ENCODE measurements at regions not wholly inside any gene's neighbourhood (a gene's known extent, or its start where the extent isn't known, plus 50 kb on each side); places are given as distances from the start of the nearest gene placed in this dataset.
"Not testable (repeated sequence)": the region's sequence is repeated elsewhere in the genome, so short reads cannot be mapped to it uniquely, and the experiment has no call there.

DNA sequence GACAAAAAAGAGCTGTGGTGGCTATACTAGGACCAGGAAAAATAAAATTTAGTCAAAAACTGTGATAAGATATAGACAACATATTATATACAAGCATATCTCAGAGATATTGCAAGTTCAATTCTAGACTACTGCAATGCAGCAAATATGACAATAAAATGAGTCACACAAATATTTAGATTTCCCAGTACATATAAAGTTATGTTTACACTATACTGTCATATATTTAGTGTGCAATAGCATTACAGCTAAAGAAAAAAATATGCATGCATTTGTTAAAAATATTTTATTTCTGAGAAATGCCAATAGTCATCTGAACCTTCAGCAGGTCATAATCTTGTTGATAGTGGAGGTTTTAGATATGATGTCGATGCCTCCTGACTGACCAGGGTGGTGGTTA lies 72.1 kb downstream of the AKR1C4 start:
- no peak for DNase-seq

DNA sequence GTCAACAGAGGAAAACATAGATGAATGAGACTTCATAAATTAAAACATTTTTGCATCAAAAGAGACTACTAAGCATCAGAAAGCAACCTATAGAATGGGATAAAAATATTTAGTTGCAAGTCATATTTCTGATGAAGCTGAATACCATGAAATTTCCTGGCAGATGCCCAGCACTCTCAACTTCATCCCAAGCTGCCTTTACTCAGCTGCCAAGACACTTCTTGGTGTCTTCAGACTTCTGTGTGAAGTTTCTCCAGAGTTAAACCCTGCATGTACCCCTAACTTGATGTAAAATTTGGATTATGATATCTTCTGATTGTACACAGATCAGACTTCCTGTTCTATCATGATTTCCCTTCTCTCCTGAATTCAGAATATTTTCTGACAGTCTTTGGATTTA lies 73.2 kb downstream of the AKR1C4 start:
- DNase-seq = no peak

DNA sequence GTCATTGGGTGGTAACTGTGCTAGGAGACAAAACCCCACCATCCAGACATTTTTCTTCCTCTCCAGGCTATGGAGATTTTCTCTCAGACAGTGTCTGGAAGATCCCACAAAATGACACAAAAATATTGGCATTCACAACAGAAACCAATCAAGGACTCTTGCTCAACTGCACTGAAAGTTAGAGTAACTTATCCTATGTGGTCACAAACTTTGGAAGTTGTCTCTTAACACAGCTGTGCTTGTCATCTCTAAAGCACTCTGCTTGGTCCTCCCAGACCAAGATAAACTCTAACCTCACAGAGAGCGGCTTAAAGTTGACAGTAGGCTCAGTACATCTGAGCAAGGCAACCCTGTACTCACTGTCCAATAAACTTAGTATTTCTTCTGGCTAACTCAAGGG lies 74.9 kb downstream of the AKR1C4 start:
- DNase-seq = no peak

DNA sequence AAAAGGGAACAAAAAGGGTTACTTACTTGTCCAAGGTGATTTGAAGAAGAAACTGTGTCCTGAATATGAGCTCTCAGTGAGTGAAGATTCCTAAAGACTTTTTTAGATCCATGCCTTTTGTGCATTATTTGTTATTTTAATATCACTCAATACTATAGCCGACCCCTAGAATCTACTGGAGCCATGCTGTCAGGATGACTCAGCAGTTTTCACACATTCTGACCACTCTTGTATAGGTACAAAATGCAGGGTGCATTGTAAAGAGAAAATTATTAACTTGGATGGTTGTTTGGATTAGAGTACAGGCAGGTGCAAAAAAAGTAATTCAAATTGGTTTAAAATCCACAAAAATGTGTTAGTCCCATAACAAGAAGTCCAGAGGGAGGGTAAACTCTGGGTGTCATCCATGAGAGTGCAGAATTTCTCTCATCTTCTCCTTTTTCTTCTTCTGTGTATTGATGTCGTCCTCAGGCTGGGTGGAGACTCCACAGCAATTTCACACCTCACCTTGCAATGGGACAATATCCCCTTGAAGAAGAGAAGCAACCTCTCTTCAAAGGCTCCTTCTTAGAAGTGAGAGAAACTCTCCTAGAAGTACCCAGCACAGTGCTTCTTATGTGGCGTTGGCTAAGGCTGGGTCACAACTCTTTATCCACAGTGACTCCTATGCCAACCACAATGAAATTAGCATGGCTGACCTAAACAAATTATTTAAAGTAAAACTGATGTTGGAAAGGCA lies 75.6 kb downstream of the AKR1C4 start:
- no peak for DNase-seq

DNA sequence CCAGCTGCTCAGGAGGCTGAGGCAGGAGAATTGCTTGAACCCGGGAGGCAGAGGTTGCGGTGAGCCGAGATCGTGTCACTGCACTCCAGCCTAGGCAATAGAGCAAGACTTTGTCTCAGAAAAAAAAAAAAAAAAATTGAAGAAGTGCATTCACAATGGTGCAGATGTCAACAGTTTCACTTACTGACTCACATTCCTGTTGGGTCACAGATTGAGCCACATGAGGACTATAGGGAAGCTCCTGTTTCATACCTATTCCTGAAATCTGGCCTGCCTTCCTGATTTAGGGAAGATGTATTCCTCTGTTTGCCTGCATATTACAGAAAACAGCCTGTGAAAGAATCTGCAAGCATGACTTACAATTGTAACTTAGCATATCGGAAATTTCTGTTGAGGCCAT lies 78.2 kb downstream of the AKR1C4 start:
- no peak for DNase-seq

DNA sequence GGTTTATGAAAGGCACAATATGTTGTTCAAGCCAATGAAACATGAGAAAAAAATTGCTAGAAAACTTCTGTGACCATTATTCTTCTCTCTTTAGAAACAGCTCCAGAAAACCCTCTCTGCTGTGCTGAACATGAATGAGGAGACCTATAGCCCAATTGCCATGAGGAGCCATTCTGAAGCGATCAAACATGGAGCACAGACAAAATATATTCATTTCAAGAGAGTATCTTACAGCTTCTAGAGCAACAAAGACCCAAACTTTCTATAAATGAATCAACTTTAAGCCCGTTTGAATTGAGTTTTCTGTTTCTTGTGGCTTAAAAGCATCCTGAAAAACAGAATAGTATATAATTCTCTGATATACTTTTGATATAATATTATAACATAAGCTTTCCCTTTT lies 83.4 kb upstream of the UCN3 start:
- DNase-seq = no peak

DNA sequence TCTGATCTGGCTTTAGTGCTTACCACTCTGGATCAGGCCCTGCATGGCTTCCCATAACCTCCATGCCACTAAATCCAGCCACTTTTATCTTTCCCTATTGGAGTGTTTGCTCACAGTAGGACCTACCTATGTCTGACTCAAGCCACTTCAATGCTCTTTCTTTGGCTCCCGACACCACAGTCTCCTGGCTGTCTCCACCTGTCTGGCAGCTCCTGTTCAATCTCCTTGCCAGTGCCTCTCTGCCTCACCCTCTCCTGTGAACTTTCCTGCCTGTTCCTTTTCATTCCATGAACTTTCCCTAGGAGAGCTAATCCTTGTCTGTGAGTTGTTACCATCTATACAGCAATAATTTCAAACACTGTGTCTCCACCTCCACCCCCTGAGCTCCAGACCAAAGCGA lies 82.6 kb upstream of the UCN3 start:
- DNase-seq = no peak

DNA sequence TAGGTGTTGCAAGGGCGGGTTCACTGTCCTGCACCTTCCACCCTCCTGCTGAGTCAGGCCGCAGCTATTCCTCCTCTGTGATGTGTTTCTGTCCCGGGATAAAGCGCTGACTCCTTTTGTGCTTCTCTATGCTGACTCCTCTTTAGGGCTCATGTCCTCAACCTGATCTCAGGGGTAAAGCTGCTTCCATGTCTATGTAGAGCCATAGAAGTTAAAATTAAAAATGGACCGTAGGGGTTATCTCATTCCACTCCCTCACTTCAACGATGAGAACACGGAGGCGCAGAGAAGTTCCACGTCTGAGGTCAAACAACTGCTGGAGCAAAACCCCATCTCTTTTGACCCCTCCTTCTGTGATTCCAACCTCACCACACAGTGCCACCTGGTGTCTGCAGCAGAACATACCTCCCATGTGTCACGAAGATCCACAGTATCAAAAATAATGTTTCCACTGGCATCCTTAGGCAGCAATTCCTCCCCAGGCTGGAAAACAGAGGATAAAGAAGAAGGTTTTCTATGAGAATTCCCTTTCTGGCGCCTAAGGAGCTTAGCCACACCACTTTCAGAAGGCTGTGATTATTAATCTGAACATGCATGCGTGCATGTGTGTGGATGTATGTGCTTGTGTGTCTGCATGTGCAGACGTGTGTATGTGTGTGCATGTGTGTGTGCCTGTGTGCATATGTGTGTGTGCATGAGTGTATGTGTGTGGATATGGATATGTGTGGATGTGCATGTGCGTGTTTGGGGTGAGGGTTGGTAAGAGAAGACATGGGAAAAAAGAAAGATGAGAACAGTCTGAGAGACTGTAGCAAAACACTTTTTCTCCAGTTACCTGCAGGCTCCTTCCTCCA lies 81.2 kb upstream of the UCN3 start:
- peak; percentile 18 for DNase-seq

DNA sequence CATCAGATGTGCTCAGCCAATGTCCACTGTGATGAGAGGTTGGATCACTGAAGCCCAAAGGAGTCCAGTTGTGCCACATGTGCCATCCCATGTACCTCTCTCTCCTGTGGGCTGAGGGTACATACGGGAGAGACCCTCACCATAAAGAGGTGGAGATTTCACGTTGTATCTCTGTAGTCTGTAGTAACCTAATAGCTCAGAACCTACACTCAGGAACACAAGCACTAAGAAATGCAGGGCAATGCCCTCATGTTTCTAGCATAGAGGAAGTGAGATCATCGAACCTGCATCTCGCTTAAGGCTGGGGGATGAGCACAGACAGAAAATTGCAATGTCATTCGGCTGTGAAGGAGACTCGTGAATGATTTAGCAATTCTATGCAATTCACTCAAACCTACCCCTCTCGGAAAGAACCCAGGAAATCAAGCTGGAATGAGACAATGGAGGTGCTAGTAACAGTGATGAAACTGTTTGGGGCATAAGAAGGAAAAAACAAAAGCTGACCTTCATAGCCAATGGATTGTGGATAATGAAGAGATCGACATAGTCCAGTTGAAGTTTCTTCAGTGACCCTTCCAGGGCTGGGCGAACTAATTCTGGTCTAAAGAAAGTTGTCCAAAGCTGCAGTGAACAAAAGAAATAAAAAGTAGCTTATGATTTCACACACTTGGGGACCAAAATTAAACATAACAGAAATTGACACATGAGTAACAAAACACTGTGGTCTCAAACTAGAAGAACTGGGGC lies 80.3 kb upstream of the UCN3 start:
- DNase-seq = no peak

DNA sequence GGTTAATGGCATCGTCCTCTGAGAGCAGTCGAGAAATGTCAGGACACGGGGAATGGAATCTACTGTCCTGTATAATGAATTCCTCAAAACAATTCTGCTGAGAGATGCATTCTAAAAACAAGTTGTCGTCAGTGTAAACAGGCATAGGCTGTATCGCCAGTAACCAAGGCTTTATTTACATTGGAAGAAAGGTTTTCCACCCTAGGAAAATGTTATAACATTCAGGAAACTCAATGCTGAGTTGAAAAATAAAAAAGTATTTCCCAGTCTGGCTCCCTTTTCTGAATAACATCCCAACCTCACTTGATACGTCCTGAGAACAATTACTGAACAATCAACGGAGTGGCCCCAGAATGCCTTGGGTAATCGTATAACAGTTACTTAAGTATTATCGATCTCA lies 79.6 kb upstream of the UCN3 start:
- no peak for DNase-seq

DNA sequence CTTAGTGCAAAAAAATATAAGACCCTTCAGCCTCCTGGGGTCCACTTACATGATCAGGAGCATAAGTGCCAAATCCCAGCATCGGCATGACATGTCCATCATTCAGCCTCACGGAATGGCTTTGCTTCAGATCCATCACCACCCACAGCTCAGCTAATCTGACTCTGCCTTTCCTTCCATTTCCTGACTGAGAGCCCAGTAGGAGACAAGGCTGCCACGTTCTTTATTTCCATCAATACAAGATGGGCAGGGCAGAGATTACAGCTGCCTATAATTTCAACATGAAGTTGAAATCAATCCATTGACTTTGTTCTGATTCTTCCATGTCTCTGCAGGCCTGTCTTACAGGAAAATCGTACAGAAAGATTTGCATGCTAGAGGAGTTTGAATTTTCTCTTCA lies 76.4 kb upstream of the UCN3 start:
- no peak for DNase-seq

DNA sequence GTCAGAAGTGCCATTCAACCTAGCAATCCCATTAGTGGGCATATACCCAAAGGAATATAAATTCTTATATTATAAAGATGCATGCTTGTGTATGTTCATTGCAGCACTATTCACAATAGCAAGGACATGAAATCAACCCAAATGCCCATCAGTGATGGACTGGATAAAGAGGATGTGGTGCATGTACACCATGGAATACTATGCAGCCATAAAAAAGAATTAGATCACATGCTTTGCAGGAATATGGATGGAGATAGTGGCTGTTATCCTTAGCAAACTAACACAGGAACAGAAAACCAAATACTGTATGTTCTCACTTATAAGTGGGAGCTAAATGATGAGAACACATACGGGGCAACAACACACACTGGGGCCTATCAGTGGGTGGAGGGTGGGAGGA lies 75.5 kb upstream of the UCN3 start:
- DNase-seq = not testable (repeated sequence)

DNA sequence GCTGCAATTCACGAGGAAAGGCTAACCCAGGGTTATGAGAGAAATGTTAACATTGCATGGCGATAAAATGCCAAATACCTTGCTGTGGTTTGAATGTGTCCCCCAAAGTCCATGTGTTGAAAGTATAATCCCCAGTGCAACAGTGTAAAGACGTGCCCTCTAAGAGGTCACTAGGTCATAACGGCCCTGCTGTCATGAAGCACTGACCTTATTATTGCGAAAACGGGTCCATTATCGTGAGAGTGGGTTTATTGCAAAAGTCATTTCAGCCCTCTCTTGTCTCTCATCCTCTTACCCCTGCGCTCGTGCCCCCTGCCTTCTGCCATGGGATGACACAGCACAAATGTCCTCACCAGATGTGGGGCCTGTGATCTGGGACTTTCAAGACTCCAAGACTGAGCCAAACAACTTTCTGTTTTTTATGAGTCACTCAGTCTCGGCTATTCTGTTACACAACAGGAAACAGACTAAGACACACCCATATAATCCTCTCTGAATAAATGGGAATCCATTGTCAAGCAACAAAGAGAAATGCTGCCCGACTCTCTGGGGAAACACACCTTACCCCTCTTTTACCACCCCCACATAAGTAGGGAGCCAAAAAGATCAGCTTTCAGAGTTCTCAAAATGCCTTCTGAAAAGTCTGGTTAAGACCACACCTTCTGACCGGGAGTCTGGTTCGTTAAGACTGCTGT lies 73.1 kb upstream of the UCN3 start:
- DNase-seq = peak; percentile 42

DNA sequence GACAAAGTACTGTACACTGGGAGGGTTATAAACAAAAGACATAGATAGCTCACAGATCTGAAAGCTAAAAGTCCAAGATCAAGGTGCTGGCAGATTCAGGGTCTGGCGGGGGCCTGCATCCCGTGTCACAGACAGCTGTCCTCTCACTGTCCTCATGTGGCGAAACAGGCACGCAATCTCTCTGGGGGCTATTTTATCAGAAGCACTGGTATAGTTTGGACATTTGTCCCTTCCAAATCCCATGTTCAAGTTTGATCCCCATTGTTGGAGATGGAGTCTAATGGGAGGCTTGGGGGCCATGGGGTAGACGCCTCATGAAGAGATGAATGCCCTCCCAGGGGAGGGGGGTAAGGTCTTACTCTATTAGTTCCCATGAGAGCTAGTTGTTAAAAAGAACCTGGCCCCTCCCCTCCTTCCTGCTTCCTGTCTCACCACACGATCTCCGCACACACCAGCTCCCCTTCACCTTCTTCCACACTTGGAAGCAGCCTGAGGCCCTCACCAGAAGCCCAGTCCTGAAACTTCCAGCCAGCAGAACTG lies 72.5 kb upstream of the UCN3 start:
- DNase-seq = no peak

DNA sequence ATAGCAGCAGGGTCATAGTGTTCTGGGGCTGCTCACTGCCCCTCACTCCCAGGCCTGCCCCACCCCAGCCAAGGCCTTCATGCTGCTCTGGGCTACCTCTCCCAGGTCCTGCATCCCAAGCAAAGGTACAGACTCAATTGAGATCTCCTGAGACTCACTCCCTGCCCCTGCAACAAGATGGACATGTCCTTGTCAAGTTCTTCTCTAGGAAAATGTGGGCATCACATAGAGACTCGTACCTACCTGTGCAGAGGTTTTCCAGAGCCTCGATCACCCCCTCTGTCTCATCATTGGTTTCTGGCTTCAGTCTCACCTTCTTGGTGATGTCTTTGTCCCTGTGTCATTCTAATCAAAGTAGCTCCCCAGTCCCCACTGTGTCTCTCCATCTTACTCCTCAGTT lies 71.8 kb upstream of the UCN3 start:
- not testable (repeated sequence) for DNase-seq

DNA sequence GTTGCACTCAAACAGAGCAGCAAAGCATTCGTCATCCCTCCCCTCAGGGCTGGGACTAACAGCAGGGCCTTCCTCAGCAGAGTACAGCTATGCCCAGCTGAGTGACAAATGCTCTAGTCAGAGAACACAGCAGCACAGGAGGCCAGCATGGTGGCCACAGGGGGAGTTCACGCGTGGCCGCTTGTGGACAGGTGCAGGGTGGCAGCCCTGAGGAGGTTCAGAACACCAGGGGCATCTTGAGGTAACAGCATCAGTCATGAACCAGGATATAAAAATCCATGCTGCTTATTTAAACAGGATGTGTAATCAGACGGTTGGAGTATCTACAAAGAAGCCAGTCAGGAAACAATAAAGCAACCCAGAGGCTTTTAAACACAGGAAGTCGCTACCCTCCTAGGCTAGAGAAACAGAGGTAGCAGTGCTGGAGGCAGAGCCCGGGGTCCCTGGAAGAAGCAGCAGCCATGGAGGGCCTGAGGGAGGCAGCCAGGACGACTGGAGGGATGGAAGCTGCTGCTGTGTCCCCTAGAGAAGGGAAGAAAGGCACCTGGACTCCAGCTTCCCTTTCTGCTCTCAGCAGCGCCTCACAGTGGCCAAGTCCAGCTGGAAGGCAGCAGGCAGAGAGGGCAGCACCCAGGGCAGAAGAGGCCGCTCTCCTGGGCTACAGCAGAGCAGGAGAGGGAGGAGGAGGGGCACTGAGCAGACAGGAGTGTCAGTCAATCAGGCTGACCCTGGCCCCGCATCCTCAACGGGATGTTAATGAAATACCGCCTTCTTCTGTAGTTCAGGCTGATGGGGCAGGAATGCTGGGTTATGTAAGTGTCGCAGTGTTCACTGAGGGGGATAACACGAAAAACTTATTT lies 70.8 kb upstream of the UCN3 start:
- DNase-seq = no peak

DNA sequence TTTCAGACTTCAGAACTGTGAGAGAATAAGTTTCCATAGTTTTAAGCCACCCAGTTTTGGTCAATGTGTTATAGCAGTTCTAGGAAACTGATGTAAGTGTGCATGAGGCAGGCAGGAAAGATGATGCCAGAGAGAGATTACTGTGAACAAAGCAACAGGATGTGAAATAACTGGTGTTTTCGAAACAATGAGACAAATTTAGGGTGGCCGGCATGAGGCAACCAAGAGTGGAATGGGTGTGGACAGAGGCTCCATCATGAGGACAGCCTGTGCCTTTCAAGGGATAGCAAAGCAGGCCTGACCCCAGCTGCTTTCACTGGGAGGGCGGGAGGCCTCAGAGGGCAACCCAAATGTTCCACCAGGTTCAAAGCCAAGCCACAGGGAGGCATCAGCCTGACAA lies 67.3 kb upstream of the UCN3 start:
- no peak for DNase-seq

DNA sequence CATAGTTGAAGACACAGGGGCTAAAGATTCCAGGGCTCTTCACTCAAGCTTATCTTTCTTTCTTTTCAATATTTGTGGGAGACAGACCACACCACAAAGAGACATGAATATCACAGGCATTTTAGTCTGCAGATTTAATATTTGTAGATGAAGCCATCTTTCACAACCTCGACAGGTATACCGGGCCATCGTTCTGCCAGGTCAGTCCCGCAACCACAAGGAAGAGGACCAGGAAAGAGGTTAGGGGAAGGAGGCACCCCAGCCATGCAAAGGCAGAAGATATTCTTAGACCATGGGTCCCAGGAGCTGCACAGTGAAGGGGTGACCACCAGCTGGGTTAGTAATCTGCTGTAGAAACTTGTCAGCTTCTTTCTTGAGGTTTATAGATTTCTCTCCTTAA lies 66.8 kb upstream of the UCN3 start:
- DNase-seq = no peak

DNA sequence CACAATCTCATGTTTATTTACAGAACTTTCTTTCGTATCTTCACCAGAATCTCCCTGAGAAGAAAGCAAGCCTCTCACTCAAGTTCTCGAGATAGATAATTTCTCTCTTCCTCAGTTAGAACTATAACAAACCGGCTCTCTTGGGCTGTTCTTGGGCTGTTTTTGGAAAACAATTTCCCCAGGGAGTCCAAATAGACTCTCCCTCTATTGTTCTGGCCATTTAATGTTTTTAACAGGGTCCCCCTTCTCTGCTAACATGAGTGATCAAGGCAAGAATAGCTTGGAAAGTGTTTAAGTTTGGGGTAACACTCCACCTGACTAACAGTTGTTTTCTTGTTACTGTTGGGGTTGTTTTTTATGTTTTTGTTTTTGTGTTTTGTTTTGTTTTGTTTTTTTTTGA lies 64.8 kb upstream of the UCN3 start:
- no peak for DNase-seq

DNA sequence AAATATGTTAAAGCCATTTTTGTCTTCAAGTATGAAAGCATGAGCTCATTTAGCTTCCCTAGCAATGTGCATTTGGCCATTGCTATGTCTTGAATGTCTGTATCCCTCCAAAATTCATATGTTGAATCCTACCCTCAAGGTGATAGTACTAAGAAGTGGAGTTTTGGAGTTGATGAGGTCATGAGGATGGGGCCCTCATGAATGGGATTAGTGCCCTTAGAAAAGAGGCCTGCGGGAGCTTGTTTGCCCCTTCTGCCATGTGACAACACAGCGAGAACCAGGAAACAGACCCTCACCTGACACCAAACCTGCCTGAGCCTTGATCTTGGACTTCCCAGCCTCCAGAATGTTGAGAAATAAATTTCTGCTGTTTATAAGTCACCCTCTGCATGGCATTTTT lies 61.3 kb upstream of the UCN3 start:
- no peak for DNase-seq

DNA sequence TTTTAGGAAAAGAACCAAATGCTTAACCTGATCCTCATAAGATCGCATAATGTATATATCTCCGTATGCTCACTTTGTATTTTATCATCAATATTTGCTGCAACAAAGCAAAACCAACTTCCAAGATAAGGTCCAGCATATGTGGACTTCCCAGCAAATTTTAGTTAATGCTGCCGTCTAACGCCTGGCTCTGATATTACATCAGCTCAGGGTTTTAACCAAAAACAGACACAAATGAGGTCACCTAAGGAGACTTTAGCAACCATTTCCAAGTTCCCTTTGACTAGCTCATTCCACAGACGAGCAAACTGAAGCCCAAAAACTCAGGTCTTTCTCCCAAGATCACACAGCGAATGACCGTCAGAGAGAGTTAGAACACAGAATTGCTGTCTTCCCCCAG lies 59.4 kb upstream of the UCN3 start:
- no peak for DNase-seq

DNA sequence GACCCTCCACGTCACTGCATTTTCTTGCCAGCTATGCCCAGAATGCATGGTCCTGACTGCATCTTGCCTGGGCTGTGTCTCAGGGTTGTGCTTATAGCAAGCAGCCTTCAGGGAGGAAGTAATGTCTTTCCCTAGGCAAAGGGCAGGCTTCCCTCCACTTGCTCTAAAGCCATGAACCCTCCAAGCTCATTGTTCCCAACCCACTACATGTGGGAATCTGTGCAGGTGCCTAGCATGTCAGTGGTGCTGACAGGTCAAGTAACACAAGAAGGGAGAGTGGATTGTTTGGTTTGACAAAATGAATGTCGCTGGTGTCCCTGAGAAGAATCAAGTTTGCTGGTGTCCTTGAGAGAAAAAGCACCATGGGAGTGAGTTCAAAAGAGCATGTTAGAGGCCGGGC lies 53.9 kb upstream of the UCN3 start:
- no peak for DNase-seq

Data from stimulated activated naive CD4-positive, alpha-beta T cell treated with Interleukin-2 at 50 U/mL for 16 hours (primary cell).